ENCODE measurements at regions not wholly inside any gene's neighbourhood (a gene's known extent, or its start where the extent isn't known, plus 50 kb on each side); places are given as distances from the start of the nearest gene placed in this dataset.

- no peak for DNase-seq (ENCODE audit: low read depth in 2 of 2)
These were observed 1383.7 kb downstream of the C4orf33 start for GRCh38 chr4:130479674-130480073.

- no peak for DNase-seq (ENCODE audit: low read depth in 2 of 2)
These were observed 1388.9 kb downstream of the C4orf33 start for GRCh38 chr4:130484826-130485225.

- DNase-seq (ENCODE audit: low read depth in 2 of 2), result no peak
These were observed 1389.4 kb downstream of the C4orf33 start for GRCh38 chr4:130485371-130485770.

- DNase-seq (ENCODE audit: low read depth in 2 of 2), result no peak
These were observed 1390.2 kb downstream of the C4orf33 start for GRCh38 chr4:130486186-130486585.

- DNase-seq (ENCODE audit: low read depth in 2 of 2), result no peak
These were observed 1390.9 kb downstream of the C4orf33 start for GRCh38 chr4:130486841-130487240.

GRCh38 chr4:130510661-130511060, 1414.7 kb downstream of the C4orf33 start:
- DNase-seq (ENCODE audit: low read depth in 2 of 2), result no peak

- no peak for DNase-seq (ENCODE audit: low read depth in 2 of 2)
These were observed 1415.8 kb downstream of the C4orf33 start for GRCh38 chr4:130511776-130512175.

GRCh38 chr4:130524057-130524456, 1428.1 kb downstream of the C4orf33 start:
- no peak for DNase-seq (ENCODE audit: low read depth in 2 of 2)

- DNase-seq (ENCODE audit: low read depth in 2 of 2), result no peak
These were observed 1434.6 kb downstream of the C4orf33 start for GRCh38 chr4:130530505-130530904.

GRCh38 chr4:130534651-130535050, 1438.7 kb downstream of the C4orf33 start:
- DNase-seq (ENCODE audit: low read depth in 2 of 2), result no peak

GRCh38 chr4:130542953-130543352, 1447.0 kb downstream of the C4orf33 start:
- DNase-seq (ENCODE audit: low read depth in 2 of 2), result no peak

- DNase-seq (ENCODE audit: low read depth in 2 of 2), result no peak
These were observed 1449.2 kb downstream of the C4orf33 start for GRCh38 chr4:130545171-130545570.

- no peak for DNase-seq (ENCODE audit: low read depth in 2 of 2)
These were observed 1449.6 kb downstream of the C4orf33 start for GRCh38 chr4:130545596-130545995.

- DNase-seq (ENCODE audit: low read depth in 2 of 2), result no peak
These were observed 1463.3 kb downstream of the C4orf33 start for GRCh38 chr4:130559268-130559667.

GRCh38 chr4:130563185-130563888, 1467.4 kb downstream of the C4orf33 start:
- DNase-seq (ENCODE audit: low read depth in 2 of 2), result no peak

- DNase-seq (ENCODE audit: low read depth in 2 of 2), result no peak
These were observed 1468.0 kb downstream of the C4orf33 start for GRCh38 chr4:130563889-130564418.

GRCh38 chr4:130568746-130569145, 1472.8 kb downstream of the C4orf33 start:
- DNase-seq (ENCODE audit: low read depth in 2 of 2), result no peak

GRCh38 chr4:130573742-130574141, 1477.8 kb downstream of the C4orf33 start:
- DNase-seq (ENCODE audit: low read depth in 2 of 2), result no peak

- no peak for DNase-seq (ENCODE audit: low read depth in 2 of 2)
These were observed 1478.3 kb downstream of the C4orf33 start for GRCh38 chr4:130574215-130574614.

GRCh38 chr4:130576218-130576617, 1480.3 kb downstream of the C4orf33 start:
- no peak for DNase-seq (ENCODE audit: low read depth in 2 of 2)

- no peak for DNase-seq (ENCODE audit: low read depth in 2 of 2)
These were observed 1495.1 kb downstream of the C4orf33 start for GRCh38 chr4:130591091-130591490.

- no peak for DNase-seq (ENCODE audit: low read depth in 2 of 2)
These were observed 1504.8 kb downstream of the C4orf33 start for GRCh38 chr4:130600706-130601105.

- no peak for DNase-seq (ENCODE audit: low read depth in 2 of 2)
These were observed 1507.1 kb downstream of the C4orf33 start for GRCh38 chr4:130603043-130603442.

- DNase-seq (ENCODE audit: low read depth in 2 of 2), result no peak
These were observed 1512.2 kb downstream of the C4orf33 start for GRCh38 chr4:130608121-130608520.
